Astrocyte of the hippocampus (primary cell): ENCODE measurements at regions not wholly inside any gene's neighbourhood (a gene's known extent, or its start where the extent isn't known, plus 50 kb on each side); places are given as distances from the start of the nearest gene placed in this dataset.
"Not testable (repeated sequence)": the region's sequence is repeated elsewhere in the genome, so short reads cannot be mapped to it uniquely, and the experiment has no call there.

ENCODE experiments used
- DNase-seq: peaks from one replicate; pipeline ENCODE4 v3.0.0; 2011; ENCODE audit warnings: low read depth, low spot score

- no peak for DNase-seq
These were observed 1008.0 kb upstream of the CRIM1 start for GRCh38 chr2:35347561-35347960.

- no peak for DNase-seq
These were observed 1012.4 kb upstream of the CRIM1 start for GRCh38 chr2:35343135-35343534.

GRCh38 chr2:35339211-35339610, 1016.4 kb upstream of the CRIM1 start:
- DNase-seq = no peak

GRCh38 chr2:35337922-35338321, 1017.7 kb upstream of the CRIM1 start:
- DNase-seq = no peak

GRCh38 chr2:35314049-35314448, 1041.5 kb upstream of the CRIM1 start:
- no peak for DNase-seq

GRCh38 chr2:35301369-35301768, 1054.2 kb upstream of the CRIM1 start:
- no peak for DNase-seq

GRCh38 chr2:35298493-35298892, 1057.1 kb upstream of the CRIM1 start:
- DNase-seq = peak; percentile 96

GRCh38 chr2:35297403-35297802, 1058.2 kb upstream of the CRIM1 start:
- DNase-seq = no peak

GRCh38 chr2:35294636-35295263, 1060.8 kb upstream of the CRIM1 start:
- peak; percentile 14 for DNase-seq

GRCh38 chr2:35293261-35293660, 1062.3 kb upstream of the CRIM1 start:
- peak; percentile 31 for DNase-seq

GRCh38 chr2:35292199-35292598, 1063.4 kb upstream of the CRIM1 start:
- DNase-seq = no peak

- no peak for DNase-seq
These were observed 1073.9 kb upstream of the CRIM1 start for GRCh38 chr2:35281702-35282101.

- DNase-seq = no peak
These were observed 1099.8 kb upstream of the CRIM1 start for GRCh38 chr2:35255826-35256225.

- no peak for DNase-seq
These were observed 1104.4 kb upstream of the CRIM1 start for GRCh38 chr2:35251156-35251555.

- no peak for DNase-seq
These were observed 1108.9 kb upstream of the CRIM1 start for GRCh38 chr2:35246702-35247101.

GRCh38 chr2:35228584-35228983, 1127.0 kb upstream of the CRIM1 start:
- peak; percentile 1 for DNase-seq

GRCh38 chr2:35220461-35220860, 1135.1 kb upstream of the CRIM1 start:
- no peak for DNase-seq

GRCh38 chr2:35204881-35205280, 1150.7 kb upstream of the CRIM1 start:
- DNase-seq = no peak

- no peak for DNase-seq
These were observed 1151.3 kb upstream of the CRIM1 start for GRCh38 chr2:35204323-35204722.

- no peak for DNase-seq
These were observed 1156.3 kb upstream of the CRIM1 start for GRCh38 chr2:35199298-35199697.

GRCh38 chr2:35185861-35186412, 1169.6 kb upstream of the CRIM1 start:
- no peak for DNase-seq

GRCh38 chr2:35184471-35184870, 1171.1 kb upstream of the CRIM1 start:
- no peak for DNase-seq

GRCh38 chr2:35176726-35177125, 1178.9 kb upstream of the CRIM1 start:
- not testable (repeated sequence) for DNase-seq

- DNase-seq = no peak
These were observed 1180.7 kb upstream of the CRIM1 start for GRCh38 chr2:35174845-35175244.
